HEK293 (cell line): ENCODE measurements at regions not wholly inside any gene's neighbourhood (a gene's known extent, or its start where the extent isn't known, plus 50 kb on each side); places are given as distances from the start of the nearest gene placed in this dataset.

ENCODE experiments used
- CTCF ChIA-PET: fragments of 350-600 bp; formaldehyde crosslinking; extraction: SDS; loops from one replicate; lab custom pipeline; 2021; ENCODE audit warnings: antibody characterized with exemption; lab: Yijun Ruan, JAX
- POLR2A ChIA-PET: fragments of 300-600 bp; formaldehyde crosslinking; extraction: SDS; loops from one replicate; lab custom pipeline; 2020; ENCODE audit warnings: antibody characterized with exemption, inconsistent platforms; lab: Yijun Ruan, JAX
- H3K27ac ChIP-seq: fragments of 200-500 bp; sonication (Bioruptor generic); 2 replicates; pipeline ENCODE4 v1.5.1; 2014; ENCODE audit warnings: low read depth, low read length, control low read depth, inconsistent platforms; ENCODE audit errors: extremely low read depth
- H3K36me3 ChIP-seq, 2 experiments: fragments of 200-500 bp in 1 of 2; sonication (Bioruptor generic) in 1 of 2; 1 replicate in 1 of 2; 2 replicates in 1 of 2; pipeline ENCODE4 v1.5.1; 2014 to 2017; ENCODE audit warnings: inconsistent platforms in 2 of 2, low read length in 2 of 2; ENCODE audit not compliant: control insufficient read depth in 2 of 2, insufficient read depth in 1 of 2
- H3K4me1 ChIP-seq: fragments of 200-500 bp; sonication (Bioruptor generic); 2 replicates; pipeline ENCODE4 v1.5.1; 2014; ENCODE audit warnings: mild to moderate bottlenecking, low read length, inconsistent platforms; ENCODE audit not compliant: control insufficient read depth, insufficient read depth
- H3K4me3 ChIP-seq: 2 replicates; pipeline ENCODE4 v1.5.1; 2011; ENCODE audit warnings: low read depth, mild to moderate bottlenecking, control low read depth, low read length, moderate library complexity
- H3K9me3 ChIP-seq: fragments of 200-500 bp; sonication (Bioruptor generic); 2 replicates; pipeline ENCODE4 v1.5.1; 2014; ENCODE audit warnings: low read depth, low read length, inconsistent platforms; ENCODE audit not compliant: control insufficient read depth, insufficient read depth
- GFI1B ChIP-seq: fragments of 450-650 bp; formaldehyde crosslinking; IDR thresholded peaks from 2 replicates; pipeline ENCODE4 v1.5.1; 2016; ENCODE audit warnings: missing biosample characterization, missing genetic modification characterization
- GLI4 ChIP-seq: fragments of 450-650 bp; formaldehyde crosslinking; IDR thresholded peaks from 2 replicates; pipeline ENCODE4 v1.5.1; 2016; ENCODE audit warnings: missing biosample characterization, missing genetic modification characterization
- HOXC10 ChIP-seq: sonication (generic); formaldehyde crosslinking; IDR thresholded peaks from 2 replicates; pipeline ENCODE4 v1.8.1; 2023; ENCODE audit warnings: mild to moderate bottlenecking, missing genetic modification reagents
- KLF17 ChIP-seq: fragments of 450-650 bp; formaldehyde crosslinking; IDR thresholded peaks from 2 replicates; pipeline ENCODE4 v1.5.1; 2016; ENCODE audit warnings: missing biosample characterization, missing genetic modification characterization
- KLF7 ChIP-seq: fragments of 450-650 bp; formaldehyde crosslinking; IDR thresholded peaks from 2 replicates; pipeline ENCODE4 v1.5.1; 2016; ENCODE audit warnings: missing biosample characterization, missing genetic modification characterization, borderline replicate concordance
- MYNN ChIP-seq: fragments of 450-650 bp; formaldehyde crosslinking; IDR thresholded peaks from 2 replicates; pipeline ENCODE4 v1.5.1; 2016; ENCODE audit warnings: missing biosample characterization, missing genetic modification characterization, borderline replicate concordance
- MZF1 ChIP-seq: fragments of 450-650 bp; formaldehyde crosslinking; IDR thresholded peaks from 2 replicates; pipeline ENCODE4 v1.5.1; 2017; ENCODE audit warnings: missing biosample characterization, missing genetic modification characterization, borderline replicate concordance
- OVOL3 ChIP-seq: fragments of 450-650 bp; formaldehyde crosslinking; IDR thresholded peaks from 2 replicates; pipeline ENCODE4 v1.5.1; 2016; ENCODE audit warnings: missing biosample characterization, missing genetic modification characterization
- PRDM2 ChIP-seq: fragments of 450-650 bp; formaldehyde crosslinking; IDR thresholded peaks from 2 replicates; pipeline ENCODE4 v1.5.1; 2016; ENCODE audit warnings: missing biosample characterization, missing genetic modification characterization, borderline replicate concordance
- ZBTB1 ChIP-seq: fragments of 450-650 bp; formaldehyde crosslinking; IDR thresholded peaks from 2 replicates; pipeline ENCODE4 v1.5.1; 2016; ENCODE audit warnings: missing biosample characterization, missing genetic modification characterization
- ZBTB8A ChIP-seq: fragments of 450-650 bp; formaldehyde crosslinking; IDR thresholded peaks from 2 replicates; pipeline ENCODE4 v1.5.1; 2016; ENCODE audit warnings: missing biosample characterization, missing genetic modification characterization
- ZNF24 ChIP-seq: fragments of 450-650 bp; formaldehyde crosslinking; IDR thresholded peaks from 2 replicates; pipeline ENCODE4 v1.5.1; 2016; ENCODE audit warnings: missing biosample characterization, missing genetic modification characterization
- ZNF26 ChIP-seq: fragments of 450-650 bp; formaldehyde crosslinking; IDR thresholded peaks from 2 replicates; pipeline ENCODE4 v1.5.1; 2016; ENCODE audit warnings: missing biosample characterization, missing genetic modification characterization
- ZNF274 ChIP-seq, 2 experiments: fragments of 200-500 bp in 1 of 2; fragments of 450-650 bp in 1 of 2; sonication (Bioruptor generic) in 1 of 2; formaldehyde crosslinking in 1 of 2; IDR thresholded peaks; 2 replicates each; pipeline versions ENCODE4 v1.5.1 to v1.6.1; 2014 to 2016; ENCODE audit warnings: borderline replicate concordance in 1 of 2, inconsistent platforms in 1 of 2, low read length in 1 of 2, missing biosample characterization in 1 of 2, missing genetic modification characterization in 1 of 2
- ZNF404 ChIP-seq: fragments of 450-650 bp; formaldehyde crosslinking; IDR thresholded peaks from 2 replicates; pipeline ENCODE4 v1.5.1; 2017; ENCODE audit warnings: missing biosample characterization, missing genetic modification characterization
- ZNF416 ChIP-seq: fragments of 450-650 bp; formaldehyde crosslinking; IDR thresholded peaks from 2 replicates; pipeline ENCODE4 v1.5.1; 2016; ENCODE audit warnings: missing biosample characterization, missing genetic modification characterization
- ZNF530 ChIP-seq: fragments of 450-650 bp; formaldehyde crosslinking; IDR thresholded peaks from 2 replicates; pipeline ENCODE4 v1.5.1; 2016; ENCODE audit warnings: low read depth, missing biosample characterization, missing genetic modification characterization
- ZNF544 ChIP-seq: fragments of 450-650 bp; formaldehyde crosslinking; IDR thresholded peaks from 2 replicates; pipeline ENCODE4 v1.5.0; 2017; ENCODE audit warnings: missing biosample characterization, missing genetic modification characterization
- ZNF560 ChIP-seq: fragments of 450-650 bp; formaldehyde crosslinking; IDR thresholded peaks from 2 replicates; pipeline ENCODE4 v1.5.1; 2017; ENCODE audit warnings: missing biosample characterization, missing genetic modification characterization, borderline replicate concordance
- ZNF580 ChIP-seq: fragments of 450-650 bp; formaldehyde crosslinking; IDR thresholded peaks from 2 replicates; pipeline ENCODE4 v1.5.1; 2016; ENCODE audit warnings: missing biosample characterization, missing genetic modification characterization
- ZNF585B ChIP-seq: fragments of 450-650 bp; formaldehyde crosslinking; IDR thresholded peaks from 2 replicates; pipeline ENCODE4 v1.5.1; 2016; ENCODE audit warnings: missing biosample characterization, missing genetic modification characterization
- ZNF621 ChIP-seq: fragments of 450-650 bp; formaldehyde crosslinking; IDR thresholded peaks from 2 replicates; pipeline ENCODE4 v1.5.1; 2017; ENCODE audit warnings: missing biosample characterization, missing genetic modification characterization
- ZNF623 ChIP-seq: fragments of 450-650 bp; formaldehyde crosslinking; IDR thresholded peaks from 2 replicates; pipeline ENCODE4 v1.5.1; 2016; ENCODE audit warnings: missing biosample characterization, missing genetic modification characterization
- ZNF626 ChIP-seq: fragments of 450-650 bp; sonication (Bioruptor Pico); formaldehyde crosslinking; IDR thresholded peaks from 2 replicates; pipeline ENCODE4 v1.5.1; 2018; ENCODE audit warnings: missing biosample characterization, missing genetic modification characterization, inconsistent platforms
- ZNF645 ChIP-seq: fragments of 450-650 bp; formaldehyde crosslinking; IDR thresholded peaks from 2 replicates; pipeline ENCODE4; 2016; ENCODE audit warnings: missing biosample characterization, missing genetic modification characterization
- ZNF677 ChIP-seq: fragments of 450-650 bp; IDR thresholded peaks from 2 replicates; pipeline ENCODE4 v1.5.0; 2018; ENCODE audit warnings: missing biosample characterization, mild to moderate bottlenecking, missing genetic modification characterization, moderate library complexity

- Histone ChIP-seq H3K9me3 (no peaks in the 10 kb centered on the region), H3K27ac (no peak overlapping the region), H3K36me3 (no peaks in the 10 kb centered on the region), H3K4me3 (no peak overlapping the region), H3K4me1 (no peaks in the 10 kb centered on the region)
- CTCF ChIA-PET, result interaction anchor here (0.6 kb wide), 1 partner anchor 16 kb away, joined by 4 read pairs; no protein-coding TSS in a partner anchor
- POLR2A ChIA-PET, result no interaction called here
- TF ChIP-seq ZNF416 (no peak), ZNF404 (tag by site-specific recombination) (no peak), ZNF544 (tag by site-specific recombination) (no peak), ZBTB8A (no peak), ZNF585B (tag by site-specific recombination) (no peak), ZNF530 (tag by site-specific recombination) (no peak), MYNN (tag by site-specific recombination) (no peak), ZNF623 (tag by site-specific recombination) (no peak), ZNF626 (no peak), HOXC10 (no peak), OVOL3 (no peak), ZNF621 (tag by site-specific recombination) (no peak), KLF7 (tag by site-specific recombination) (no peak), KLF17 (tag by site-specific recombination) (no peak), ZNF24 (tag by site-specific recombination) (no peak), GLI4 (tag by site-specific recombination) (no peak), MZF1 (tag by site-specific recombination) (no peak)
Measured at GRCh38 chr10:53253221-53253620, 480.6 kb upstream of the MBL2 start.

GRCh38 chr10:53239873-53240272, 467.3 kb upstream of the MBL2 start:
- Histone ChIP-seq H3K4me1 (no peaks in the 10 kb centered on the region), H3K9me3 (no peaks in the 10 kb centered on the region), H3K36me3 (no peaks in the 10 kb centered on the region), H3K4me3 (no peak overlapping the region), H3K27ac (no peak overlapping the region)
- POLR2A ChIA-PET, result no interaction called here
- CTCF ChIA-PET, result interaction anchor here (1.2 kb wide), 1 partner anchor 422 kb away, joined by 4 read pairs; no protein-coding TSS in a partner anchor
- TF ChIP-seq ZNF274 (IDR thresholded peaks at IDR 0.05; ENCODE audit: low read length) (no peak), ZNF274 (tag by site-specific recombination; IDR thresholded peaks at IDR 0.05; ENCODE audit: borderline replicate concordance) (no peak), PRDM2 (no peak), ZNF26 (tag by site-specific recombination) (no peak), ZNF645 (tag by site-specific recombination) (no peak), ZNF677 (tag by site-specific recombination) (no peak), ZNF580 (tag by site-specific recombination) (no peak), GFI1B (tag by site-specific recombination) (no peak), ZBTB1 (tag by site-specific recombination) (no peak), ZNF560 (tag by site-specific recombination) (no peak)
